Stimulated activated CD4-positive, alpha-beta T cell treated with anti-CD3 and anti-CD28 coated beads, Interleukin-1b, Interleukin-23, amount 100 ng/mL, for 24 hours (primary cell): ENCODE measurements at regions not wholly inside any gene's neighbourhood (a gene's known extent, or its start where the extent isn't known, plus 50 kb on each side); places are given as distances from the start of the nearest gene placed in this dataset.
"Not testable (repeated sequence)": the region's sequence is repeated elsewhere in the genome, so short reads cannot be mapped to it uniquely, and the experiment has no call there.

Experiments
- DNase-seq, 4 experiments: peaks; one replicate each; pipeline ENCODE4 v3.0.0-alpha.2; 2020; ENCODE audit warnings: low read depth in 4 of 4, low spot score in 1 of 4

DNA sequence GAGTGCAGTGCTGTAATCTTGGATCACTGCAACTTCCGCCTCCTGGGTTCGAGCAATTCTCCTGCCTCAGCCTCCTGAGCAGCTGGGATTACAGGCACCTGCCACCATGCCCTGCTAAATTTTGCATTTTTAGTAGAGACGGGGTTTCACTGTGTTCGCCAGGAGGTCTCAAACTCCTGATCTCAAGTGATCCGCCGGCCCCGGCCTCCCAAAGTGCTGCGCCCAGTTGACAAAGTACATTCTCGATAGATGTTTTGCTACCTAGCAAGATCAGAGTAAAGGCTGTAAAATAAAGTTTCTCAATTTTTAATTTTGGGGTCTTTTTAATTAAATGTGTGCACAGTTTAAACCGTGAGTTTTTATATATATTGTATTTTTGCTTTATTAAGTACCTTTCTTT is 248.9 kb downstream of the CCER1 start:
- no peak for DNase-seq

DNA sequence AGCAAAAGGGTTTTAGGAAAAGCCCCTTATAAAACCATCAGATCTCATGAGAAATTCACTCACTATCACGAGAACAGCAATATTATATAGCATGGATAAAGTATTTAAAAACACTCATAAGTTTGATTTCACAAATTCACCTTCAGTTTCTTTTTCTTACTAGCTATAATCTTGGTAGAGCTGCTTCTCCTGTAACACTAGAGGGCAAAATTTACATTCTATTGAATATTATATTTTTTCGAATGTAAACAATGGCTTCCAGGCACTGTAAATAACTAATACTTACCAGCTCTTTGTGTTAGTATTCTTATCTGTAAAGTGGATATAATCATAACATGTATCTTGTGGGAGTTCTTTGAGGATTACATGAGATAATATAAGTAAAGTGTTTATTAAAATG is 259.6 kb downstream of the CCER1 start:
- no peak for DNase-seq

DNA sequence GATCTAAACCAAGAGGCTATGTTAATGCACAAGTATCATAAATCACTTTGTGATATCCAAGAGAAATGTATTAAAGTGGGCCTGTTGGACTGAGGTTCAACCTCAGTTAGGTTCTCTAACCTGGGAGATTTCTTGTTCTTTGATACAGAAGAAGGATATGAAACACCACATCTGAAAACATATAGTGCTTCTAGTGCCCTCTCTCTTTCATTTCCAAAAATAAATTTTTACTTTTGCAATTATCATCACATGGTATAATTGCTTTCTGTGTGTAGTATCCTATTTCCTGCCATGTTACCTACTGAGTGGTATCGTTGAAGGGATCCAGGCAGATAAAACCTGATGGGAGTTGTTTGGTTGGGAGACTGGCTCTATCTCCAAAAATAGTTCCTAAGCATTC is 264.9 kb downstream of the CCER1 start:
- DNase-seq, result no peak

- not testable (repeated sequence) for DNase-seq
Observed at GRCh38 chr12:90687682-90688081, 267.3 kb downstream of the CCER1 start.

GRCh38 chr12:90683871-90684270 is 271.1 kb downstream of the CCER1 start:
- no peak for DNase-seq

- no peak for DNase-seq
Observed at GRCh38 chr12:90682398-90682797, 272.6 kb downstream of the CCER1 start.

GRCh38 chr12:90679674-90680073 is 275.3 kb downstream of the CCER1 start:
- no peak for DNase-seq

DNA sequence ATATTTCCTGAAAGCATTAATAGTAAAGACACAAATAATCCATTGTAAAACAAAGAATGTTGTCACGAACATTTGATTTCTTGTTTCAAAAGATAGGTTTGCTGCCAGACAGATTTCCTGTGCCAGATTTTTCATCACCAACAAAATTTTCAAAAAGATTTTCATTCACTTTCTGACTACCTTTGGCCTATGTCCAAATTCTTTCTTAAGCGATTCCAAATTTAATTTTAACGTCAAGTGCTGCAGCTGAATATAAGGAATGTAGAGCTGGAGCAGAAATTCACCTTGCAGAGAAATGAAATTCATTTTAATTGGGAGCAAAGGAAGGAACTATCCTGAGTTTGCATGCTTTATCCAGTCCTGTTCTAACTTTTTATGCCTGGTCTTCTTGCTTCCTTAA is 277.4 kb downstream of the CCER1 start:
- DNase-seq, result no peak

DNA sequence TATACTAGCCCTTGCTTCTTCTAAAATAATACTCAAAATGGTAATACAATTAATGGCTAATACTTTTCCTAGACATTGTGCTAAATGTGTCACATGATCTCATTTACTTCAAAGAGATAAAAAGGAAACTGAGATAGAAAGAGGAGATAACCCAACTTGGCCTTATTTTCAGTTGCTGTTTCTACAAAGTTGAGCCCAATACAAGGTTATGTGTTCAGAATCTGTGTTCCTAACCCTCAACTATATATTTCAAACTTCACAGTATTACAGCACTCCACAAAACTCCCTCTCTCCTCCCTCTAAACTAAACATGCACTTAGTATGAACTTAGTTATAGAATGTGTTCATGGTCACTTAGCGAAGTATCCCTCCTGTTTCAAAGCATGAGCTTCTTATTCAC is 277.9 kb downstream of the CCER1 start:
- DNase-seq, result no peak

DNA sequence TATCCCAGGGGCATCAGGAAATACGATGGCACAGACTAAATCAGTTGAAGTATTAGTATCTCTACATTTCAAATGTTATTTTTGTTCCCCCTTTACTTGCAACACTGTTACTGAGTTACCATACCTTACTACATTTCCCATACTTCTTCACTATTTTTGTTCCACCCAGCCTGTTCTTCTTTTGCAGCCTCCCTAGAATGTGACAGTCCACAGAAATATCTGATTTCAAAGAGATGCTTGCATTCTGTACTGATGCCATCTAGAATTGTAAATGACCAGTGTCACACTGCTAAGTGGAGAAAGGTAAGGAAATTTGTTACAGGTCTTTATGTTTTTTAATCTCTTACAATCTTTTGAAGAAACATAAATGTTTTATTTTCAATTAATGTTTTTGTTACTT is 279.9 kb downstream of the CCER1 start:
- DNase-seq, result no peak

- DNase-seq, result no peak
Observed at GRCh38 chr12:90672081-90672480, 282.9 kb downstream of the CCER1 start.

GRCh38 chr12:90663949-90664348 is 291.0 kb downstream of the CCER1 start:
- not testable (repeated sequence) for DNase-seq

DNA sequence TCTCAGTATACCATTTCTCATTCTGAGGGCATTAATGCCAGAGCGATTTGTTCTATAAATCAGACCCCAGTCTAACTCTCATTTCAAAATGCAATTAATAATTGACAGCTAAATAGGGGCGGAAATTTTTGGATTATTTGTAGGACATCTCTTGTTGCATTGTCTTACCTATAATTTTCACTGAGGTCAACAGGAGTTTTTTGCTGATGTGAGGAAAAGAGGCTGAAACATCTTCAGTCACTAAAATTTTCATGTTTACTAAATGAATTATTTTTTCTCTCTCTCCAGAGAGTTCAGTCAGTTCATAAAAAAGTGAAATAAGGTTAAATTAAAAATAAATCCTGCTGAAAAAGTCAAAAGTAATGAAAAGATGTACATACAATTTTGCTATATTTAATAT is 295.9 kb downstream of the CCER1 start:
- DNase-seq, result no peak

DNA sequence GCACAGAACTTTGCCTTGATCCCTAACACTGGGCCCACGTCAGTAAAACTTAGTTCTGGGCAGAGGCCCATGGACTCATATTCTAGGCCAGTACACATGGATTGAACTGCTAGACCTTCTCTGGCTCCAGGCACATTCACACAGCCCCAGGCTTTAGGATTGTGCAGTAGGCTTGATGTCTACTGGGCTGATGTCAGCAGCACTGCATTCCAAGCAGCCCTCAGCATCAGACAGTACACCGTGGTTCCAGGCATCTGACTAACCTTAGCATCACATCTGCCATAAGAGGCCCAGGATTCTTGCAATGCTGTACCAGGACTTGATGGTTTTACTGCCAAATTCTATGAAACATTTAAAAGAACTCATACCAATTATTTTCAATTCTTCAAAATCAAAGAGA is 301.9 kb downstream of the CCER1 start:
- DNase-seq, result no peak

GRCh38 chr12:90652280-90652679 is 302.7 kb downstream of the CCER1 start:
- no peak for DNase-seq

GRCh38 chr12:90645181-90645580 is 309.8 kb downstream of the CCER1 start:
- no peak for DNase-seq

GRCh38 chr12:90631591-90632212 is 323.3 kb downstream of the CCER1 start:
- DNase-seq, result no peak

DNA sequence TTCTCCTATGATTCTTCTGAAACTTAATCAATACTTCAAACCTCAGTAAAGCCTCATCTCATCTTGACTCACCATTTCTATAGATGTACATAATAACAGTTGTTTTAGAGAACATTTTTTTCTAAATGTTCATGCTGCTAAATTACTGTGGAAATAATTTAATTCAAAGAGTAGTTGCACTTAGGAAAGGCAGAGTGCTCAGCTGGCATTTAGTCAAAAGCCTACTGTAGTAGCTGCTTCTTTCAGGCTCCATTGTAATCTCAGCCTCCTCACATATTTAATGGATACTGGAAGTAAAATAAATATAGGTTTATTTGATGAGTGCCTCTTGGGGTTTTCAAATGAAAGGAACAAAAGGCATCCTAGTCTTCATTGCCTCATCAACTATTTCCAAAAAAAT is 325.0 kb downstream of the CCER1 start:
- no peak for DNase-seq

GRCh38 chr12:90628213-90628612 is 326.8 kb downstream of the CCER1 start:
- no peak for DNase-seq

GRCh38 chr12:90627180-90627896 is 327.6 kb downstream of the CCER1 start:
- DNase-seq, result no peak

DNA sequence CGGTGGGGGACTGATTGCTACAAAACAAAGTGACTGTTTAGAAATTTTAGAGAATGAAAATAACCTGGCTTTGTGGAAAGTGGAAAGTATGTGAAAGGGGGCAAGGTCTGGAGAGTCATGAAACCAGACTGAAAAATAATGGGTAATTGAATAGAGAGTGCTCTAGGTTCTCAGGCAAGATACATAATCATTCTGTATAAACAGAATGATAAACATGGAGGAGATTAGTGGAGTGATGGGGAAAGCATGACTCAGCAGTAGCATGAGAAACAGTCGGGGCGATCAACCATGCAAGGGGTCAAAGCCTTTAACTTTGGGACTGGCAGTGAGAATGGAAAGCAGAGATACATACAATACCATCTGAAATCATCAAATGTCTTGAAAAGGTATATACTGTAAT is 332.5 kb downstream of the CCER1 start:
- DNase-seq, result no peak

DNA sequence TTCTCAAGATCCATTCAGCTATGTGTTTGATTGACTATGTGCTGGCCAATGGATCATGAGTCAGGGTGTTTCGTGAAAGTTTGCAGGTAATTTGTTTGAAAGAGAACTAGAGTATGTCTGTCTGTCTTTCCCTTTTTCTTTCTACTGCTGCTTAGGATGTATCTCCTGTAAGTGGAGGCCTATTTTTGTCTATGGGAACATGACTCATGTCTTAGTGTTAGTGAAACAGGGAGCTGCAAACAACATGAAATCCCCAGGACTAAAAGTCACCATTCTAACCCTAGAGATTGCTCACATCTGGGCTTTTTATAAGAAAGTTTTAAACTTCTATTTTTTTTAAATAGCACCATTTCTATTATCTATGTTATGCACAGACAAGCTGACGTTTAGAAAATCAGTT is 333.0 kb downstream of the CCER1 start:
- DNase-seq, result no peak

DNA sequence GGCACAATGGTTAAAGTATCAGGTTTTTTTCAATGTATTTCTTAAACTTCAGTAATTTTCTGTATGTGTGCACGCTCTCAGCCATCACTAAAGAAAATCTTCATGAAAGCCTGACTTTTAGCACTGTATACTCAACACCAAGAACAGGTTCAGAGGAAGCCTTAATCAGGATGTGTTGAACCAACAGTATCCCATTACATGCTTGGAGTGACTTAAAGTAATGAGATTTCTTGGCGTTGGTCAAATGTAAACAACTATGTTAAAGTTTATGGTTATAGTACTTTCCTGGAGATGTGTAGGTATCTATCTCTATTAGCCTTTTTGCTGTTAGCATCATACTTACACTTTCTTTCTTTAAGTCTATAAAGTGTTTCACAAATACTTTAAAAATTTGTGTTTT is 335.0 kb downstream of the CCER1 start:
- no peak for DNase-seq
